ENCODE measurements at regions not wholly inside any gene's neighbourhood (a gene's known extent, or its start where the extent isn't known, plus 50 kb on each side); places are given as distances from the start of the nearest gene placed in this dataset.

- DNase-seq (ENCODE audit: low spot score), result peak; percentile 26
- H3K27ac ChIP-seq, result no peak overlapping the region
- POLR2A ChIA-PET (ENCODE audit: low non-redundant PET), result no interaction called here
- TF ChIP-seq, protein P1, sequence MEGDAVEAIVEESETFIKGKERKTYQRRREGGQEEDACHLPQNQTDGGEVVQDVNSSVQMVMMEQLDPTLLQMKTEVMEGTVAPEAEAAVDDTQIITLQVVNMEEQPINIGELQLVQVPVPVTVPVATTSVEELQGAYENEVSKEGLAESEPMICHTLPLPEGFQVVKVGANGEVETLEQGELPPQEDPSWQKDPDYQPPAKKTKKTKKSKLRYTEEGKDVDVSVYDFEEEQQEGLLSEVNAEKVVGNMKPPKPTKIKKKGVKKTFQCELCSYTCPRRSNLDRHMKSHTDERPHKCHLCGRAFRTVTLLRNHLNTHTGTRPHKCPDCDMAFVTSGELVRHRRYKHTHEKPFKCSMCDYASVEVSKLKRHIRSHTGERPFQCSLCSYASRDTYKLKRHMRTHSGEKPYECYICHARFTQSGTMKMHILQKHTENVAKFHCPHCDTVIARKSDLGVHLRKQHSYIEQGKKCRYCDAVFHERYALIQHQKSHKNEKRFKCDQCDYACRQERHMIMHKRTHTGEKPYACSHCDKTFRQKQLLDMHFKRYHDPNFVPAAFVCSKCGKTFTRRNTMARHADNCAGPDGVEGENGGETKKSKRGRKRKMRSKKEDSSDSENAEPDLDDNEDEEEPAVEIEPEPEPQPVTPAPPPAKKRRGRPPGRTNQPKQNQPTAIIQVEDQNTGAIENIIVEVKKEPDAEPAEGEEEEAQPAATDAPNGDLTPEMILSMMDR (conservative IDR thresholded peaks at IDR 0.05; ENCODE audit: low read depth), result no peak
- CTCF ChIA-PET, result no interaction called here
Measured at GRCh38 chr9:86563350-86563749, 209.1 kb upstream of the TUT7 start.

DNA sequence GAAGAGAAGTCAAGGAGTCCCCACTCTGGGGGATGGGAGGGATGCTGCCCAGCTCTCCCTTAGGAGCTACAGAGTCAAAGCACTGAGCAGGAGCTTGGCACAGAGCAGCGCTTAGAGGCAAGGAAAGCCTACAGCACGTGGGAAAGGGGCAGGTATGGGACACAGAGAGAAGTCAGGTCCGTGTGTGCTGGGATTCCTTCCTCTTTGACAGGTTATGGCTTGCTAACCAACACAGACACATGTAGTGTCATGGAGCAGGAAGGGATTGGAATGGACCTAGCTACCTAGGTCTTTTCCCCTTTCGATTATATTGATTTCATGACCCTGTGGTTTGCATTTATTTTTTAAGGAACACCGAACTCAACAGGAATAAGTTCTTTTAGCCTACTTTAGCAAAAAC is 208.5 kb upstream of the TUT7 start:
- ChIA-PET POLR2A (ENCODE audit: low non-redundant PET) (no interaction called here), CTCF (interaction anchor here (0.6 kb wide), 1 partner anchor 733 kb away, joined by 5 read pairs; no protein-coding TSS in a partner anchor)
- H3K27ac ChIP-seq, result no peak overlapping the region
- TF ChIP-seq, protein P1 (conservative IDR thresholded peaks at IDR 0.05; ENCODE audit: low read depth), result no peak
- DNase-seq (ENCODE audit: low spot score), result no peak

DNA sequence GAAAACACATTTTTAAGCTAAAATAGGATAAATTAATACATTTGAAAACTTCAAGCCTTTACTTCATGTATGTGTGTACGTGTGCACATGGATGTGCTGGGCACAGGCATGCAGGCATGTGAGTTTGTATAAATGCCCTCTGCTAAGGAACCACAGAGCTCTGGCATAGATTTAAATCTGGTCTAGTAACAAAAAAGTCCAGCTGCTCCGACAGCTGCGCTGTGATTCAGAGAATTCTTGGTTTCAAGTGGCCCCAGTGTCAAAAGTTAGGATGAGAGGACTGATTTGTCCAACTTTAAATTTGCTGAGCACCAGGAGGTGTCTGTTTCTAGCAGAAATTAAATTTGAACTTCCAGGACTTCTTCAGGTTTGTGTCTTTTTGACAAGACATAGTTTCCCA is 203.7 kb upstream of the TUT7 start:
- TF ChIP-seq, protein P1 (conservative IDR thresholded peaks at IDR 0.05; ENCODE audit: low read depth), result no peak
- CTCF ChIA-PET, result no interaction called here
- H3K27ac ChIP-seq, result no peak overlapping the region
- POLR2A ChIA-PET (ENCODE audit: low non-redundant PET), result no interaction called here
- no peak for DNase-seq (ENCODE audit: low spot score)

DNA sequence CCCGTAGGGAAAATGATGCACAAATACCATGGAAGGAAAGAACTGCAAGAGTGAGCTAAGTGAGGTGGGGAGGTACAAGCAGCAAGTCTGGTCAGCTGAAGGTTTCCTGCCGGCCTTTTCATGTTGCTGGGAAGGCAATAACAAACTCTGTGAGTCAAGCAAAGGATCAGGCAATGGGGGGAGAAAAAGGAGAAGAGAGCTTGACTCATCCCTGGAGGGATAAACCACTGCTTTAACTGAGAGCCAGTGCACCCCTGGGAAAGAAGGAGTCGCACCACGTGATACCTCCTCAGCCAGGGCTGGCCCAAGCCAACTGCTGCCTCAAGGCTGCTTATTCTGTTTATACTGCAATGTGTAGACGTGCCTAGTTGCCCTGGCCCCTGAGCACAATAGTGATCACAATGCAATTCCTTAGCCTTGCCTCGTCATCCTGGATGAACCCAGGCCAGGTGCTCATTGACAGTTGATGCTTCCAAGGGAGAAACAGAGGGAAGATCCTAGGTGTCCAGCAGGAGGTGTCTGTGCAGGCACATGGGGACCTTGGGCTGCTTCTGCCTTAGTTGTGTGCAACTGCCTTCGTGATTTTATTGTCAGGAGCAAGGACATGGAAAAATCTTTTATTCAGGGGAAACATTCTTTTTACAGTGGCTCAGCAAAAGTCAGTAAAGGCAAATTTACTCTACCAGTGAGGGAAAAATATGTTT is 203.0 kb upstream of the TUT7 start:
- peak; percentile 88 for DNase-seq (ENCODE audit: low spot score)
- CTCF ChIA-PET, result no interaction called here
- TF ChIP-seq, protein P1 (conservative IDR thresholded peaks at IDR 0.05; ENCODE audit: low read depth), result no peak
- POLR2A ChIA-PET (ENCODE audit: low non-redundant PET), result interaction anchor here (0.6 kb wide), 1 partner anchor 1835 kb away, joined by 4 read pairs; no protein-coding TSS in a partner anchor
- H3K27ac ChIP-seq, result peak overlapping the region; percentile 66

DNA sequence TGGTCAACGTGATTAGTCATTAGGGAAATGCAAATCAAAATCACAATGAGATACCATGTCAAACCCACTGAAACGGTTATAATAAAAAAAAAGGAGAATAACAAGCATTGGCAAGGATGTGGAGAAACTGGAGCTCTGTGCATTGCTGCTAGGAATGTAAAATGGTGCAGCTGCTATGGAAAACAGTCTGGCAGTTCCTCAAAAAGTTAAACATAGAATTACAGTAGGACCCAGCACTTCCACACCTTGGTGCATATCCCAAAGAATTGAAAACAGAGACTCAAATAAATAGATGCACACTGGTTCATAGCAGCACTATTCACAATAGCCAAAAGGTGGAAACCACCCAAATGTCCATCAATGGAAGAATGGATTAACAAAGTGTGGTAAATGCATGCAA is 201.5 kb upstream of the TUT7 start:
- ChIA-PET POLR2A (ENCODE audit: low non-redundant PET) (no interaction called here), CTCF (no interaction called here)
- no peak overlapping the region for H3K27ac ChIP-seq
- TF ChIP-seq, protein P1 (conservative IDR thresholded peaks at IDR 0.05; ENCODE audit: low read depth), result no peak
- no peak for DNase-seq (ENCODE audit: low spot score)

DNA sequence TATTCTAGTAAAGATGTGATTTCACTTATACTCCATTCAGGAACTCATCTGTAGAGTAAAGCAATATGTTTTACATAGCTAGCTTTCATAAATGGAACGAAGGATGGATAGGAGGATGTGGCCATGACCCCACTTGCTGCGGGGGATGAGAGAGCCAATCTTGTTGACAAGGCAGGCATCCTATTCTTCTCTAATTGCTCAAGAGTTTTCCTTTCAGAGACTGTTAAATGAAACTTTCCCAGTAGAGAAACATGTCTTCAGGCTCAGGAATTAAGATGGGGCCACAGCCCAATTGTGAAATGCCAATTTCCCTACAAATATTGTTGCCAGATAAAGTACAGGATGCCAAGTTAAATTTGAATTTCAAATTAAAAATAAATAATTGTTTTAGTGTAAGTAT is 196.2 kb upstream of the TUT7 start:
- POLR2A ChIA-PET (ENCODE audit: low non-redundant PET), result no interaction called here
- CTCF ChIA-PET, result no interaction called here
- DNase-seq (ENCODE audit: low spot score), result no peak
- no peak overlapping the region for H3K27ac ChIP-seq
- TF ChIP-seq, protein P1 (conservative IDR thresholded peaks at IDR 0.05; ENCODE audit: low read depth), result no peak

Data from RWPE1 (cell line).